Liver (tissue), 8 donors: ENCODE measurements at regions not wholly inside any gene's neighbourhood (a gene's known extent, or its start where the extent isn't known, plus 50 kb on each side); places are given as distances from the start of the nearest gene placed in this dataset.

Experiments
- DNase-seq: peaks from one replicate; pipeline ENCODE4 v3.0.0-alpha.2; 2017; ENCODE audit warnings: low spot score
- H3K27ac ChIP-seq, 2 donors: one replicate each; pipeline ENCODE4 v1.7.0; 2013; ENCODE audit warnings: inconsistent platforms in 2 of 2, low read length in 2 of 2, control low read depth in 1 of 2, low read depth in 1 of 2, mild to moderate bottlenecking in 1 of 2
- H3K27me3 ChIP-seq, 4 donors: one replicate each; pipeline versions ENCODE4 v1.6.1 to v1.7.0; 2013; ENCODE audit warnings: low read length in 3 of 4, inconsistent platforms in 1 of 4, mild to moderate bottlenecking in 1 of 4, moderate library complexity in 1 of 4; ENCODE audit not compliant: control insufficient read depth in 4 of 4, insufficient read depth in 4 of 4
- H3K36me3 ChIP-seq, 4 donors: one replicate each; pipeline versions ENCODE4 v1.6.1 to v1.7.0; 2013; ENCODE audit warnings: low read length in 3 of 4, mild to moderate bottlenecking in 3 of 4, low read depth in 1 of 4, moderate library complexity in 1 of 4; ENCODE audit not compliant: control insufficient read depth in 4 of 4, insufficient read depth in 3 of 4
- H3K4me1 ChIP-seq, 4 donors: one replicate each; pipeline versions ENCODE4 v1.6.1 to v1.7.0; 2013; ENCODE audit warnings: low read length in 3 of 4, mild to moderate bottlenecking in 3 of 4, moderate library complexity in 1 of 4; ENCODE audit not compliant: control insufficient read depth in 4 of 4, insufficient read depth in 4 of 4
- H3K4me3 ChIP-seq, 3 donors: one replicate each; pipeline versions ENCODE4 v1.6.1 to v1.7.0; 2013; ENCODE audit warnings: low read length in 3 of 3, control low read depth in 1 of 3, low read depth in 1 of 3, mild to moderate bottlenecking in 1 of 3
- H3K9ac ChIP-seq, 2 donors: one replicate each; pipeline ENCODE4 v1.7.0; 2013; ENCODE audit warnings: low read length in 2 of 2, mild to moderate bottlenecking in 2 of 2, moderate library complexity in 2 of 2, control low read depth in 1 of 2, low read depth in 1 of 2
- H3K9me3 ChIP-seq, 4 donors: one replicate each; pipeline versions ENCODE4 v1.6.1 to v1.7.0; 2013; ENCODE audit warnings: low read length in 3 of 4; ENCODE audit not compliant: control insufficient read depth in 4 of 4
- ATF3 ChIP-seq: IDR thresholded peaks from 2 replicates; pipeline ENCODE4 v1.6.1; 2016; ENCODE audit warnings: antibody characterized with exemption
- CTCF ChIP-seq: fragments of 150-350 bp; IDR thresholded peaks from 2 replicates; pipeline ENCODE4 v1.5.1; 2017; ENCODE audit warnings: improper control_type of control experiment, low read depth, low read length; ENCODE audit not compliant: missing input control
- EGR1 ChIP-seq, 2 donors: IDR thresholded peaks; 2 replicates each; pipeline ENCODE4 v1.6.1; 2016 to 2018; ENCODE audit warnings: antibody characterized with exemption in 2 of 2, low read depth in 2 of 2
- FOXA1 ChIP-seq: IDR thresholded peaks from 2 replicates; pipeline ENCODE4 v1.6.1; 2016; ENCODE audit warnings: antibody characterized with exemption
- FOXA2 ChIP-seq: IDR thresholded peaks from 2 replicates; pipeline ENCODE4 v1.6.1; 2016; ENCODE audit warnings: antibody characterized with exemption
- GABPA ChIP-seq, 2 donors: IDR thresholded peaks in 1 of 2; conservative IDR thresholded peaks in 1 of 2; 2 replicates each; pipeline ENCODE4 v1.6.1; 2016; ENCODE audit warnings: antibody characterized with exemption in 2 of 2, mild to moderate bottlenecking in 1 of 2, moderate library complexity in 1 of 2
- HNF4A ChIP-seq, 2 donors: conservative IDR thresholded peaks; 2 replicates each; pipeline ENCODE4 v1.6.1; 2016; ENCODE audit warnings: antibody characterized with exemption in 2 of 2, mild to moderate bottlenecking in 2 of 2
- HNF4G ChIP-seq: IDR thresholded peaks from 2 replicates; pipeline ENCODE4 v1.6.1; 2016; ENCODE audit warnings: antibody characterized with exemption
- JUND ChIP-seq, 2 donors: IDR thresholded peaks; 2 replicates each; pipeline ENCODE4 v1.6.1; 2016; ENCODE audit warnings: antibody characterized with exemption in 2 of 2
- MAX ChIP-seq: IDR thresholded peaks from 2 replicates; pipeline ENCODE4 v1.6.1; 2016; ENCODE audit warnings: antibody characterized with exemption
- NR2F2 ChIP-seq: IDR thresholded peaks from 2 replicates; pipeline ENCODE4 v1.6.1; 2016; ENCODE audit warnings: antibody characterized with exemption
- RAD21 ChIP-seq, 2 donors: IDR thresholded peaks; 2 replicates each; pipeline ENCODE4 v1.6.1; 2016; ENCODE audit warnings: antibody characterized with exemption in 2 of 2, mild to moderate bottlenecking in 2 of 2
- REST ChIP-seq: IDR thresholded peaks from 2 replicates; pipeline ENCODE4 v1.6.1; 2016; ENCODE audit warnings: antibody characterized with exemption, mild to moderate bottlenecking
- RXRA ChIP-seq, 2 donors: IDR thresholded peaks; 2 replicates each; pipeline ENCODE4 v1.6.1; 2017 to 2018; ENCODE audit warnings: antibody characterized with exemption in 2 of 2, mild to moderate bottlenecking in 1 of 2
- SP1 ChIP-seq: IDR thresholded peaks from 2 replicates; pipeline ENCODE4 v1.6.1; 2018; ENCODE audit warnings: antibody characterized with exemption, mild to moderate bottlenecking
- TAF1 ChIP-seq: conservative IDR thresholded peaks from 2 replicates; pipeline ENCODE4 v1.6.1; 2016; ENCODE audit warnings: antibody characterized with exemption, mild to moderate bottlenecking
- YY1 ChIP-seq: IDR thresholded peaks from 2 replicates; pipeline ENCODE4 v1.6.1; 2016; ENCODE audit warnings: antibody characterized with exemption, mild to moderate bottlenecking
- ZBTB33 ChIP-seq: IDR thresholded peaks from 2 replicates; pipeline ENCODE4 v1.6.1; 2016; ENCODE audit warnings: antibody characterized with exemption
- WGBS: extraction: QIAGEN DNeasy Blood & Tissue Kit; methylation state at CpG from one replicate; pipeline ENCODE4 v1.1.7; 2013; 5-methylcytosine and 5-hydroxymethylcytosine counted together
- donor health status: healthy.
- donor health status: healthy.
- donor health status: healthy.
- donor health status: healthy.
- donor health status: healthy.

- TF ChIP-seq RAD21 (IDR thresholded peaks at IDR 0.05), result no peak
- TF ChIP-seq ZBTB33, result no peak
- TF ChIP-seq FOXA2, result no peak
- no peak for TF ChIP-seq HNF4A (conservative IDR thresholded peaks at IDR 0.05)
- TF ChIP-seq HNF4G, result no peak
- TF ChIP-seq JUND (IDR thresholded peaks at IDR 0.05), result no peak
- TF ChIP-seq RXRA (IDR thresholded peaks at IDR 0.05), result no peak
- TF ChIP-seq ATF3, result no peak
- no peak for TF ChIP-seq MAX
- no peak for TF ChIP-seq TAF1
- H3K4me3 ChIP-seq, result no peak overlapping the region
- no peak overlapping the region for H3K27ac ChIP-seq
- no peak overlapping the region for H3K9ac ChIP-seq
- WGBS, result 81% methylated on average over 1 of the region's 1 CpG
- no peaks in the 10 kb centered on the region for H3K27me3 ChIP-seq
- no peak for DNase-seq
- H3K9me3 ChIP-seq, result no peaks in the 10 kb centered on the region
- no peaks in the 10 kb centered on the region for H3K4me1 ChIP-seq
- H3K36me3 ChIP-seq, result no peaks in the 10 kb centered on the region
Measured at GRCh38 chr7:3097734-3098133, 54.1 kb upstream of the CARD11 start.

GRCh38 chr7:3102159-3102558 is 58.5 kb upstream of the CARD11 start:
- no peaks in the 10 kb centered on the region for H3K36me3 ChIP-seq
- H3K4me3 ChIP-seq, result no peak overlapping the region
- no peaks in the 10 kb centered on the region for H3K27me3 ChIP-seq
- no peak for TF ChIP-seq TAF1
- no peak for TF ChIP-seq HNF4G
- no peak for TF ChIP-seq RXRA (IDR thresholded peaks at IDR 0.05)
- TF ChIP-seq ZBTB33, result no peak
- no peak for TF ChIP-seq FOXA1
- TF ChIP-seq GABPA (IDR thresholded peaks at IDR 0.05 in 1 of 2, conservative IDR thresholded peaks at IDR 0.05 in 1 of 2), result no peak
- TF ChIP-seq YY1, result no peak
- no peak for TF ChIP-seq EGR1 (IDR thresholded peaks at IDR 0.05; ENCODE audit: low read depth in 2 of 2)
- TF ChIP-seq HNF4A (conservative IDR thresholded peaks at IDR 0.05), result no peak
- no peak for TF ChIP-seq CTCF
- TF ChIP-seq SP1, result no peak
- TF ChIP-seq REST, result no peak
- no peak for TF ChIP-seq NR2F2
- no peak for TF ChIP-seq FOXA2
- no peak for TF ChIP-seq MAX
- H3K9ac ChIP-seq, result no peak overlapping the region
- DNase-seq, result no peak
- WGBS, result 73% methylated on average over 2 of the region's 2 CpGs
- no peak overlapping the region for H3K27ac ChIP-seq
- H3K4me1 ChIP-seq, result no peaks in the 10 kb centered on the region
- peaks cover 0 to 8% (median 5%) of the 10 kb centered on the region in 4 donors for H3K9me3 ChIP-seq
